Peyer's patch (tissue), 4 donors: ENCODE measurements at regions not wholly inside any gene's neighbourhood (a gene's known extent, or its start where the extent isn't known, plus 50 kb on each side); places are given as distances from the start of the nearest gene placed in this dataset.

Experiments
- DNase-seq, 3 donors: peaks; one replicate each; pipeline ENCODE4 v3.0.0-alpha.2; 2017 to 2019
- H3K27ac ChIP-seq, 4 donors: fragments of 200-600 bp; sonication (generic); one replicate each; pipeline ENCODE4 v1.5.1; 2016 to 2019
- H3K27me3 ChIP-seq, 2 donors: fragments of 200-600 bp; sonication (generic); one replicate each; pipeline ENCODE4 v1.5.1; 2019
- H3K36me3 ChIP-seq, 3 donors: fragments of 200-600 bp; sonication (generic); one replicate each; pipeline ENCODE4 v1.5.1; 2016 to 2019
- H3K4me1 ChIP-seq, 4 donors: fragments of 200-600 bp; sonication (generic); one replicate each; pipeline ENCODE4 v1.5.1; 2016 to 2019
- H3K4me3 ChIP-seq, 4 donors: fragments of 200-600 bp; sonication (generic); 1 replicate in 3 of 4; 2 replicates in 1 of 4; pipeline ENCODE4 v1.5.1; 2016 to 2019; ENCODE audit warnings: mild to moderate bottlenecking in 1 of 4
- H3K9me3 ChIP-seq, 4 donors: fragments of 200-600 bp; sonication (generic); one replicate each; pipeline ENCODE4 v1.5.1; 2016 to 2019; ENCODE audit warnings: mild to moderate bottlenecking in 1 of 4
- POLR2A ChIP-seq, 2 donors: fragments of 450-650 bp; IDR thresholded peaks; one replicate each; pipeline ENCODE4 v1.5.1; 2017; ENCODE audit warnings: antibody characterized with exemption in 2 of 2, mild to moderate bottlenecking in 2 of 2, moderate library complexity in 2 of 2
- TF ChIP-seq, protein P1 (sequence below), 6 experiments: fragments of 450-650 bp in 4 of 6; fragments of 200-600 bp in 2 of 6; sonication (generic) in 1 of 6; IDR thresholded peaks; one replicate each; pipeline ENCODE4 v1.5.1; 2017 to 2019; ENCODE audit warnings: antibody characterized with exemption in 6 of 6, mild to moderate bottlenecking in 3 of 6, moderate library complexity in 1 of 6

- Histone ChIP-seq H3K4me3 (no peak overlapping the region), H3K4me1 (no peaks in the 10 kb centered on the region), H3K27ac (no peak overlapping the region), H3K27me3 (no peaks in the 10 kb centered on the region), H3K9me3 (no peaks in the 10 kb centered on the region), H3K36me3 (no peaks in the 10 kb centered on the region)
- TF ChIP-seq, protein P1, sequence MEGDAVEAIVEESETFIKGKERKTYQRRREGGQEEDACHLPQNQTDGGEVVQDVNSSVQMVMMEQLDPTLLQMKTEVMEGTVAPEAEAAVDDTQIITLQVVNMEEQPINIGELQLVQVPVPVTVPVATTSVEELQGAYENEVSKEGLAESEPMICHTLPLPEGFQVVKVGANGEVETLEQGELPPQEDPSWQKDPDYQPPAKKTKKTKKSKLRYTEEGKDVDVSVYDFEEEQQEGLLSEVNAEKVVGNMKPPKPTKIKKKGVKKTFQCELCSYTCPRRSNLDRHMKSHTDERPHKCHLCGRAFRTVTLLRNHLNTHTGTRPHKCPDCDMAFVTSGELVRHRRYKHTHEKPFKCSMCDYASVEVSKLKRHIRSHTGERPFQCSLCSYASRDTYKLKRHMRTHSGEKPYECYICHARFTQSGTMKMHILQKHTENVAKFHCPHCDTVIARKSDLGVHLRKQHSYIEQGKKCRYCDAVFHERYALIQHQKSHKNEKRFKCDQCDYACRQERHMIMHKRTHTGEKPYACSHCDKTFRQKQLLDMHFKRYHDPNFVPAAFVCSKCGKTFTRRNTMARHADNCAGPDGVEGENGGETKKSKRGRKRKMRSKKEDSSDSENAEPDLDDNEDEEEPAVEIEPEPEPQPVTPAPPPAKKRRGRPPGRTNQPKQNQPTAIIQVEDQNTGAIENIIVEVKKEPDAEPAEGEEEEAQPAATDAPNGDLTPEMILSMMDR (IDR thresholded peaks at IDR 0.05): no peak
- TF ChIP-seq POLR2A (IDR thresholded peaks at IDR 0.05): no peak
- peak in 1 of 3 donors; percentile 28 for DNase-seq
These were observed 148.5 kb downstream of the VRK1 start for GRCh38 chr14:96945721-96946120.

DNA sequence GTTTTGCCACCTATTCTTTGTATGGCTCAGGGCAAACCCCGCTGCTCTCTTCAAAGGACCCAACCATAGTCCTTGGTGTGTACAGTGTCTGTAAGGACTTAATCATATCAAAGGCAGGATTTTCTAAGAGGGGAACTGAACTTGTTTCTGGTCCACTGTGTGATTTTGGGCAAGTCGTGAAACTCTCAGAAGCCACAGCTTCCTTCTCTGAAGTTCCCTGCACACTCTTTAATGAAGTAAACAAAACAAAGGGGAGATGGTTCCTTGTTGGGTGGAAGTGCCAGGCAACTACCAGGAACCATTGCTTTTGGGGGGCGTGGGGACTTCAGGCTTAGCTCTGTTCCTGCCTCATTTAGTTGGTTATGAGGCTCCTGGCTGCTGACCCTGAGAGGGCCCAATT lies 152.4 kb downstream of the VRK1 start:
- no peaks in the 10 kb centered on the region for H3K9me3 ChIP-seq
- H3K4me1 ChIP-seq: no peaks in the 10 kb centered on the region
- TF ChIP-seq, protein P1 (IDR thresholded peaks at IDR 0.05): no peak
- no peak for TF ChIP-seq POLR2A (IDR thresholded peaks at IDR 0.05)
- no peak for DNase-seq
- no peak overlapping the region for H3K4me3 ChIP-seq
- H3K27ac ChIP-seq: no peak overlapping the region
- no peaks in the 10 kb centered on the region for H3K27me3 ChIP-seq
- H3K36me3 ChIP-seq: no peaks in the 10 kb centered on the region

DNA sequence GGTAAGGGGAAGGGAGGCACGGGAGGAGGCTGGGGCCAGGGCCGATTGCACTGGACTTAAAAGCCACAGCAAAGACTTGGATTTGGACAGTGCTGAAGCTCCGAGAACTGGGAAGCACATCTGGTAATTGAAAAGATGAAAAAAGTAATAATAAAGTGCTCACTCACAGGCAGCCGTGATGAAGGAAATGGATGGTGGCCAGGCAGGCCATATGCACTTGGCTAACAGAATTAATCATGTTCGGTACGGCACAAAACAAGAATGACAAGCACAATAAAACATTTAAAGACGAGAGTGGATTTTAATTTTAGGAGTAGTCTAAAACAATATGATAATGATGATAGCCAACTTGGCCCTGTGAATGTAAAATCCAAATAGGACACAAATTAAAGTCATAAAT lies 154.3 kb downstream of the VRK1 start:
- H3K4me3 ChIP-seq: no peak overlapping the region
- no peak for DNase-seq
- H3K27ac ChIP-seq: no peak overlapping the region
- H3K4me1 ChIP-seq: no peaks in the 10 kb centered on the region
- H3K9me3 ChIP-seq: no peaks in the 10 kb centered on the region
- TF ChIP-seq POLR2A (IDR thresholded peaks at IDR 0.05): no peak
- TF ChIP-seq, protein P1 (IDR thresholded peaks at IDR 0.05): no peak
- no peaks in the 10 kb centered on the region for H3K27me3 ChIP-seq
- no peaks in the 10 kb centered on the region for H3K36me3 ChIP-seq

GRCh38 chr14:96953087-96953874 lies 156.1 kb downstream of the VRK1 start:
- no peaks in the 10 kb centered on the region for H3K36me3 ChIP-seq
- H3K9me3 ChIP-seq: no peaks in the 10 kb centered on the region
- no peak overlapping the region for H3K27ac ChIP-seq
- no peak overlapping the region for H3K4me3 ChIP-seq
- H3K27me3 ChIP-seq: no peaks in the 10 kb centered on the region
- TF ChIP-seq, protein P1 (IDR thresholded peaks at IDR 0.05): no peak
- no peak for TF ChIP-seq POLR2A (IDR thresholded peaks at IDR 0.05)
- H3K4me1 ChIP-seq: no peaks in the 10 kb centered on the region
- DNase-seq: no peak

DNA sequence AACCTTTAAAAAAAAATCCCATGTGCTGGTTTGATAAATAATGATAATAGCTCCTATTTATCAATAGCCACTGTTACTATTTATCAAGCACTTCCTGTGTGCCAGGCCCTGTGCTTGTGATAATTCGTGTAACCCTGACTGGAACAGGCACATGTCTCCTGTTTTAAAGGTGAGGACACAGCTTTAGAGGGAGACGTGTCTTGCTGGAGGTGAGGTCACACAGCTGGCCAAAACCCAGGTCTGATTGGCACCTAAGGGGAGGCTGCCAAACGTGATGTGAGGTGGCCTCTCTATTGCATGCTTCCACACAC lies 156.6 kb downstream of the VRK1 start:
- H3K4me1 ChIP-seq: no peaks in the 10 kb centered on the region
- H3K4me3 ChIP-seq: no peak overlapping the region
- no peak for DNase-seq
- no peaks in the 10 kb centered on the region for H3K36me3 ChIP-seq
- H3K27me3 ChIP-seq: no peaks in the 10 kb centered on the region
- no peak overlapping the region for H3K27ac ChIP-seq
- no peaks in the 10 kb centered on the region for H3K9me3 ChIP-seq
- TF ChIP-seq, protein P1 (IDR thresholded peaks at IDR 0.05): no peak
- no peak for TF ChIP-seq POLR2A (IDR thresholded peaks at IDR 0.05)
